ENCODE measurements at regions not wholly inside any gene's neighbourhood (a gene's known extent, or its start where the extent isn't known, plus 50 kb on each side); places are given as distances from the start of the nearest gene placed in this dataset.

DNA sequence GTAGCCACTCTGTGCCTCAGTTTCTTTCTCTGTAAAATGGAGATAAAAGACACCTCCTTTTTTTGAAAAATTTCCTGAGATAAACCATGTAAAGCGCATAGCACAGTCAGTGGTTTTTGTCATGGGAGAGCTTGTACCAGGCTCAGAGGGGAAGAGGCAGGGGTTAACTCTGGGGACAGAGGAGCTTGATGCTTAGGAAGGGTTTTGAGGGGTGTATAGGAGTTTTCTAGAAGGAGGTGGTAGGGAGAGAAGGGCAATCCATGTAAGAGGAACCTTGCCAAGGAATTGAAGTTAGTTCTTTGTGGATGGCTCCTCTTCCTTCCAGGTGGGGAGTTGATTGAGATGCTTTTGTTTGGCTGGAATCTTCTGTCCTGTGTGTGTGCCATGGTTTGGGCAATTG lies 131.9 kb upstream of the GSE1 start:
- TF ChIP-seq, protein P1, sequence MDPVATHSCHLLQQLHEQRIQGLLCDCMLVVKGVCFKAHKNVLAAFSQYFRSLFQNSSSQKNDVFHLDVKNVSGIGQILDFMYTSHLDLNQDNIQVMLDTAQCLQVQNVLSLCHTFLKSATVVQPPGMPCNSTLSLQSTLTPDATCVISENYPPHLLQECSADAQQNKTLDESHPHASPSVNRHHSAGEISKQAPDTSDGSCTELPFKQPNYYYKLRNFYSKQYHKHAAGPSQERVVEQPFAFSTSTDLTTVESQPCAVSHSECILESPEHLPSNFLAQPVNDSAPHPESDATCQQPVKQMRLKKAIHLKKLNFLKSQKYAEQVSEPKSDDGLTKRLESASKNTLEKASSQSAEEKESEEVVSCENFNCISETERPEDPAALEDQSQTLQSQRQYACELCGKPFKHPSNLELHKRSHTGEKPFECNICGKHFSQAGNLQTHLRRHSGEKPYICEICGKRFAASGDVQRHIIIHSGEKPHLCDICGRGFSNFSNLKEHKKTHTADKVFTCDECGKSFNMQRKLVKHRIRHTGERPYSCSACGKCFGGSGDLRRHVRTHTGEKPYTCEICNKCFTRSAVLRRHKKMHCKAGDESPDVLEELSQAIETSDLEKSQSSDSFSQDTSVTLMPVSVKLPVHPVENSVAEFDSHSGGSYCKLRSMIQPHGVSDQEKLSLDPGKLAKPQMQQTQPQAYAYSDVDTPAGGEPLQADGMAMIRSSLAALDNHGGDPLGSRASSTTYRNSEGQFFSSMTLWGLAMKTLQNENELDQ (CRISPR knock-in tag; IDR thresholded peaks at IDR 0.05; ENCODE audit: borderline replicate concordance) = no peak
- TF ChIP-seq ZFX (CRISPR knock-in tag; IDR thresholded peaks at IDR 0.05; ENCODE audit: low read depth) = no peak
- TF ChIP-seq, protein P2, sequence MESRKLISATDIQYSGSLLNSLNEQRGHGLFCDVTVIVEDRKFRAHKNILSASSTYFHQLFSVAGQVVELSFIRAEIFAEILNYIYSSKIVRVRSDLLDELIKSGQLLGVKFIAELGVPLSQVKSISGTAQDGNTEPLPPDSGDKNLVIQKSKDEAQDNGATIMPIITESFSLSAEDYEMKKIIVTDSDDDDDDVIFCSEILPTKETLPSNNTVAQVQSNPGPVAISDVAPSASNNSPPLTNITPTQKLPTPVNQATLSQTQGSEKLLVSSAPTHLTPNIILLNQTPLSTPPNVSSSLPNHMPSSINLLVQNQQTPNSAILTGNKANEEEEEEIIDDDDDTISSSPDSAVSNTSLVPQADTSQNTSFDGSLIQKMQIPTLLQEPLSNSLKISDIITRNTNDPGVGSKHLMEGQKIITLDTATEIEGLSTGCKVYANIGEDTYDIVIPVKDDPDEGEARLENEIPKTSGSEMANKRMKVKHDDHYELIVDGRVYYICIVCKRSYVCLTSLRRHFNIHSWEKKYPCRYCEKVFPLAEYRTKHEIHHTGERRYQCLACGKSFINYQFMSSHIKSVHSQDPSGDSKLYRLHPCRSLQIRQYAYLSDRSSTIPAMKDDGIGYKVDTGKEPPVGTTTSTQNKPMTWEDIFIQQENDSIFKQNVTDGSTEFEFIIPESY (CRISPR knock-in tag; IDR thresholded peaks at IDR 0.05) = no peak
- TF ChIP-seq KAT8 (CRISPR knock-in tag; IDR thresholded peaks at IDR 0.05) = no peak
- no peak for TF ChIP-seq ZNF569 (CRISPR knock-in tag; IDR thresholded peaks at IDR 0.05; ENCODE audit: borderline replicate concordance)
